Mammary epithelial cell (primary cell): ENCODE measurements at regions not wholly inside any gene's neighbourhood (a gene's known extent, or its start where the extent isn't known, plus 50 kb on each side); places are given as distances from the start of the nearest gene placed in this dataset.

ENCODE experiments used
- EZH2 ChIP-seq: IDR thresholded peaks from 2 replicates; pipeline ENCODE4 v1.6.1; 2012; ENCODE audit warnings: low read length, inconsistent platforms, borderline replicate concordance
- TF ChIP-seq, protein P1 (sequence below), 2 donors: IDR thresholded peaks in 1 of 2; conservative IDR thresholded peaks in 1 of 2; 2 replicates each; pipeline ENCODE4 v1.5.1; 2011 to 2012; ENCODE audit warnings: inconsistent platforms in 2 of 2, low read length in 2 of 2, mild to moderate bottlenecking in 2 of 2, control low read depth in 1 of 2, low read depth in 1 of 2; ENCODE audit not compliant: insufficient read depth in 1 of 2; ENCODE audit errors: extremely low read depth in 1 of 2

DNA sequence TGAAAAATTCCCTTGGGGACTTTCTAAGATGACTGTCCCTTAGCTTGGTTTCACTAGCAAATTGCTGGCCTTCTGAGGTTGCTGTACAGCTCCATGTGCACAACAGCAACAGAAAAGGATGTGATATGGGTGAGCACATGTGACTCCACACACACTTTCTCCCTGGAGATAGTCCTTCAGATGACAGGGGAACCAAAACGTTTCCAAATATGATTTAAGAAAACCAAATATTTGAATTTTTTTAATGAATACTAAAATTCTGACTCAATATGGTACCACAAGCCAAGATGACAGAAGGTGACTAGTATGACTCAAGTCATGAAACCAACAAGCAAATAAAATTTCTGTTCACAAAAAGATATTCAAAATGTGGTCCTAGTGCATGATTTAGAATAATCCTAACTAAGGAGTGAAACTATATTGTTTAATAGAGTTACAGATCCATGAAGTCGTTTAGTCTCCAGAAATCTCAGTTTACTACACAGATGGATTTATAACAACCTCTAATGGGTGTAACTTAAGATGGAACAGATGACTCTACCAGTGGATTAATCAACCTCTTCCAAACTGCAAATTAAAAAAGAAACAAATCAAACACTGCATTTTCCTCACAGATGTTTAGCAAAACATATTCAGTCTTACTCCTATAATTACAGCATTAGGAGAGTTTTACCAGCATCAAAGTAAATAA, 144.8 kb upstream of the PIK3R1 start:
- TF ChIP-seq, protein P1, sequence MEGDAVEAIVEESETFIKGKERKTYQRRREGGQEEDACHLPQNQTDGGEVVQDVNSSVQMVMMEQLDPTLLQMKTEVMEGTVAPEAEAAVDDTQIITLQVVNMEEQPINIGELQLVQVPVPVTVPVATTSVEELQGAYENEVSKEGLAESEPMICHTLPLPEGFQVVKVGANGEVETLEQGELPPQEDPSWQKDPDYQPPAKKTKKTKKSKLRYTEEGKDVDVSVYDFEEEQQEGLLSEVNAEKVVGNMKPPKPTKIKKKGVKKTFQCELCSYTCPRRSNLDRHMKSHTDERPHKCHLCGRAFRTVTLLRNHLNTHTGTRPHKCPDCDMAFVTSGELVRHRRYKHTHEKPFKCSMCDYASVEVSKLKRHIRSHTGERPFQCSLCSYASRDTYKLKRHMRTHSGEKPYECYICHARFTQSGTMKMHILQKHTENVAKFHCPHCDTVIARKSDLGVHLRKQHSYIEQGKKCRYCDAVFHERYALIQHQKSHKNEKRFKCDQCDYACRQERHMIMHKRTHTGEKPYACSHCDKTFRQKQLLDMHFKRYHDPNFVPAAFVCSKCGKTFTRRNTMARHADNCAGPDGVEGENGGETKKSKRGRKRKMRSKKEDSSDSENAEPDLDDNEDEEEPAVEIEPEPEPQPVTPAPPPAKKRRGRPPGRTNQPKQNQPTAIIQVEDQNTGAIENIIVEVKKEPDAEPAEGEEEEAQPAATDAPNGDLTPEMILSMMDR (conservative IDR thresholded peaks at IDR 0.05 in 1 of 2, IDR thresholded peaks at IDR 0.05 in 1 of 2; ENCODE audit: extremely low read depth in 1 of 2, insufficient read depth in 1 of 2, low read depth in 1 of 2, low read length in 2 of 2), result no peak
- no peak for TF ChIP-seq EZH2
